H1 (cell line): ENCODE measurements at regions not wholly inside any gene's neighbourhood (a gene's known extent, or its start where the extent isn't known, plus 50 kb on each side); places are given as distances from the start of the nearest gene placed in this dataset.

Experiments used
- CTCF ChIA-PET: fragments of 300-600 bp; sonication (Branson Sonifier 250); formaldehyde crosslinking; loops from one replicate; lab custom pipeline; 2021; ENCODE audit not compliant: partially characterized antibody; lab: Charles Lee
- POLR2A ChIA-PET: fragments of 300-600 bp; sonication (Branson Sonifier 250); formaldehyde crosslinking; loops from one replicate; lab custom pipeline; 2021; ENCODE audit warnings: inconsistent platforms; ENCODE audit not compliant: partially characterized antibody; lab: Charles Lee
- DNase-seq, 2 experiments: peaks; one replicate each; pipeline versions ENCODE4 v3.0.0 to v3.0.0-alpha.2; 2010 to 2022; ENCODE audit warnings: low spot score in 2 of 2, low read depth in 1 of 2, mixed read lengths in 1 of 2
- FAIRE-seq: peaks from 2 replicates; lab custom pipeline; 2011; peaks lifted over from hg19 to GRCh38; lab: Jason Lieb, UNC
- H2AFZ ChIP-seq: 2 replicates; pipeline ENCODE4 v1.8.1; 2012; ENCODE audit warnings: low read length, inconsistent platforms
- H2AK5ac ChIP-seq: 2 replicates; pipeline ENCODE4 v1.6.1; 2013; ENCODE audit warnings: low read depth, low read length
- H2BK120ac ChIP-seq: replicated peaks from 2 replicates; pipeline ENCODE3; 2013; ENCODE audit warnings: low read depth, low read length, inconsistent platforms
- H2BK12ac ChIP-seq: 2 replicates; pipeline ENCODE4 v1.6.1; 2013; ENCODE audit warnings: low read depth, low read length
- H2BK15ac ChIP-seq: 2 replicates; pipeline ENCODE4 v1.6.1; 2013; ENCODE audit warnings: low read length
- H2BK20ac ChIP-seq: 2 replicates; pipeline ENCODE4 v1.6.1; 2013; ENCODE audit warnings: low read length
- H2BK5ac ChIP-seq: 2 replicates; pipeline ENCODE4 v1.6.1; 2013; ENCODE audit warnings: low read depth, low read length
- H3K14ac ChIP-seq: 2 replicates; pipeline ENCODE4 v1.6.1; 2013; ENCODE audit warnings: inconsistent platforms; ENCODE audit not compliant: insufficient read length
- H3K18ac ChIP-seq: 2 replicates; pipeline ENCODE4 v1.6.1; 2013; ENCODE audit warnings: low read length; ENCODE audit errors: extremely low read depth
- H3K23ac ChIP-seq: 2 replicates; pipeline ENCODE4 v1.6.1; 2013; ENCODE audit warnings: inconsistent platforms; ENCODE audit not compliant: insufficient read length
- H3K23me2 ChIP-seq: 2 replicates; pipeline ENCODE4 v1.6.1; 2013; ENCODE audit warnings: low read depth, low read length
- H3K27ac ChIP-seq: 2 replicates; pipeline ENCODE4 v1.6.1; 2011; ENCODE audit warnings: low read depth, low read length, inconsistent platforms
- H3K27me3 ChIP-seq, 4 experiments: replicated peaks in 1 of 4; 1 replicate in 1 of 4; 2 replicates in 3 of 4; pipeline versions ENCODE4 v1.6.1 to v1.8.1; 2011 to 2013; ENCODE audit warnings: low read length in 3 of 4, mild to moderate bottlenecking in 3 of 4, inconsistent platforms in 2 of 4, mixed read lengths in 2 of 4, moderate library complexity in 1 of 4; ENCODE audit not compliant: control insufficient read depth in 3 of 4, insufficient read depth in 3 of 4; ENCODE audit errors: extremely low read depth in 1 of 4
- H3K36me3 ChIP-seq, 4 experiments: 2 replicates each; pipeline versions ENCODE4 v1.6.1 to v1.8.1; 2011 to 2013; ENCODE audit warnings: mild to moderate bottlenecking in 4 of 4, low read length in 3 of 4, moderate library complexity in 2 of 4, control low read depth in 1 of 4, inconsistent platforms in 1 of 4; ENCODE audit not compliant: insufficient read depth in 4 of 4, control insufficient read depth in 2 of 4
- H3K4ac ChIP-seq: replicated peaks from 2 replicates; pipeline ENCODE3; 2013; ENCODE audit warnings: low read length, low read depth, mixed read lengths, inconsistent platforms; ENCODE audit not compliant: insufficient read length
- H3K4me1 ChIP-seq, 4 experiments: replicated peaks in 1 of 4; 1 replicate in 1 of 4; 2 replicates in 3 of 4; pipeline versions ENCODE4 v1.6.1 to v1.8.1; 2011 to 2013; ENCODE audit warnings: low read length in 3 of 4, inconsistent platforms in 2 of 4, mixed read lengths in 1 of 4; ENCODE audit not compliant: insufficient read depth in 4 of 4, control insufficient read depth in 3 of 4
- H3K4me2 ChIP-seq, 2 experiments: 2 replicates each; pipeline versions ENCODE4 v1.6.1 to v1.8.1; 2011 to 2013; ENCODE audit warnings: low read depth in 2 of 2, low read length in 2 of 2, control low read depth in 1 of 2, inconsistent platforms in 1 of 2, mild to moderate bottlenecking in 1 of 2; ENCODE audit not compliant: insufficient read depth in 1 of 2
- H3K4me3 ChIP-seq, 4 experiments: fragments of 200-600, 300-600 bp in 1 of 4; sonication (generic), shearing (Covaris generic), sonication (Bioruptor Twin) in 1 of 4; 2 replicates each; pipeline versions ENCODE4 v1.5.1 to v1.8.1; 2011 to 2016; ENCODE audit warnings: low read length in 4 of 4, low read depth in 3 of 4, control low read depth in 2 of 4, inconsistent platforms in 2 of 4, mild to moderate bottlenecking in 2 of 4, mixed read lengths in 1 of 4, moderate library complexity in 1 of 4; ENCODE audit not compliant: insufficient read depth in 2 of 4; ENCODE audit errors: extremely low read depth in 1 of 4
- H3K56ac ChIP-seq: replicated peaks from 2 replicates; pipeline ENCODE3; 2013; ENCODE audit warnings: low read depth, mild to moderate bottlenecking, mixed read lengths, low read length, inconsistent platforms; ENCODE audit not compliant: insufficient read length
- H3K79me1 ChIP-seq: 2 replicates; pipeline ENCODE4 v1.6.1; 2013; ENCODE audit warnings: low read depth, low read length, control low read depth
- H3K79me2 ChIP-seq, 2 experiments: 2 replicates each; pipeline versions ENCODE4 v1.6.1 to v1.8.1; 2012 to 2013; ENCODE audit warnings: low read length in 2 of 2, mild to moderate bottlenecking in 2 of 2, inconsistent platforms in 1 of 2; ENCODE audit not compliant: insufficient read depth in 2 of 2, control insufficient read depth in 1 of 2
- H3K9ac ChIP-seq, 4 experiments: replicated peaks in 1 of 4; 1 replicate in 1 of 4; 2 replicates in 3 of 4; pipeline versions ENCODE4 v1.6.1 to v1.8.1; 2011 to 2013; ENCODE audit warnings: low read depth in 3 of 4, low read length in 3 of 4, control low read depth in 2 of 4, mild to moderate bottlenecking in 2 of 4, moderate library complexity in 2 of 4, inconsistent platforms in 1 of 4; ENCODE audit errors: extremely low read depth in 1 of 4
- H3K9me3 ChIP-seq, 2 experiments: 2 replicates each; pipeline versions ENCODE4 v1.6.1 to v1.8.1; 2012 to 2013; ENCODE audit warnings: mild to moderate bottlenecking in 2 of 2, moderate library complexity in 2 of 2, control low read depth in 1 of 2, inconsistent platforms in 1 of 2, low read depth in 1 of 2, low read length in 1 of 2, mixed read lengths in 1 of 2; ENCODE audit not compliant: insufficient read depth in 2 of 2
- H4K20me1 ChIP-seq, 2 experiments: replicated peaks in 1 of 2; 2 replicates each; pipeline versions ENCODE3 to v1.8.1; 2011 to 2013; ENCODE audit warnings: inconsistent platforms in 2 of 2, low read length in 2 of 2, mild to moderate bottlenecking in 1 of 2; ENCODE audit not compliant: insufficient read depth in 2 of 2, control insufficient read depth in 1 of 2
- H4K5ac ChIP-seq: 2 replicates; pipeline ENCODE4 v1.6.1; 2013; ENCODE audit warnings: low read length, low read depth, mixed read lengths, inconsistent platforms; ENCODE audit not compliant: insufficient read length
- H4K8ac ChIP-seq: 2 replicates; pipeline ENCODE4 v1.8.0; 2013; ENCODE audit warnings: mild to moderate bottlenecking, moderate library complexity, low read length, inconsistent platforms; ENCODE audit not compliant: insufficient read depth; ENCODE audit errors: extremely low read depth
- H4K91ac ChIP-seq: replicated peaks from 2 replicates; pipeline ENCODE3; 2013; ENCODE audit warnings: low read length, mixed read lengths, inconsistent platforms; ENCODE audit not compliant: insufficient read length
- EZH2 ChIP-seq: fragments of 200-600 bp; sonication (generic); IDR thresholded peaks from 2 replicates; pipeline ENCODE4 v1.7.1; 2012; ENCODE audit warnings: low read depth, mild to moderate bottlenecking, moderate library complexity, low read length, inconsistent platforms; ENCODE audit not compliant: severe bottlenecking
- RAD21 ChIP-seq, 2 experiments: IDR thresholded peaks in 1 of 2; conservative IDR thresholded peaks in 1 of 2; 2 replicates each; pipeline ENCODE4 v1.6.1; 2011; ENCODE audit warnings: low read depth in 2 of 2, low read length in 2 of 2, improper control_type of control experiment in 1 of 2, inconsistent platforms in 1 of 2, mild to moderate bottlenecking in 1 of 2, moderate library complexity in 1 of 2
- WGBS, 2 experiments: shearing (Covaris generic) in 1 of 2; methylation state at CpG; one replicate each; pipeline versions ENCODE4 v1.1.6 to v1.1.7; 2013 to 2015; ENCODE audit warnings: low lambda C conversion rate in 2 of 2, mixed read lengths in 2 of 2, inconsistent platforms in 1 of 2, low coverage in 1 of 2, missing lambda C conversion rate in 1 of 2; ENCODE audit not compliant: insufficient replicate concordance in 2 of 2, insufficient coverage in 1 of 2, insufficient read length in 1 of 2; ENCODE audit errors: extremely low coverage in 1 of 2, missing lambda C conversion rate in 1 of 2; 5-methylcytosine and 5-hydroxymethylcytosine counted together

DNA sequence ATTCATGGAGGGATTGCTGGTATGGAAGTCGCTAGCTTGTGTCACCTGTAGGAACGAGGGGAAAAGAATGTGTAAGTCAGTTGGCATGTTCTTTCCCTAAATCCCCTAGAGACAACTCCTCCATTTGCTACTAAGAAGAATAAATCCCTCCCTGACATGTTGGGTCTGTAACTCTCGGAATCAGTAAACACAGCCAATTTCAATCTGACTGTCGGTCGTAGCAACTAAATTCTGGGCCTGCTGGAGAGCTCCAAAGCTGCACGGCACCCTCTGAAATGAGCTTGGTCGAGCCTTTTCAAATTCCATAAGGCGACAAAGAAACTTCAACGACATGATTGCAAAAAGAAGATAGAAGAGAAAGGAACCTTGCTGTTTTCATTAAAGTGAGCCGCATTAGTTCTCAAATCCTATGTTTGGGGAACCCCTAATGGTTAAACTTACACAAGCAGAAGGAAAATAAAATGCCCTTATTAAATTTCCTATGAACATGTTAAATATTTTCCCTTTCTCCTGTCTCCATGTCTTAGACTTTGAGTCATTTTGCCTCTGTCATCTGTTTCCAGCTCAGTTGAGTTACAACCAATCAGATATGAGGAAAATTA is 735.8 kb upstream of the WWC1 start:
- Histone ChIP-seq H2BK12ac (no peak overlapping the region), H3K36me3 (no peaks in the 10 kb centered on the region), H3K4me1 (peaks cover 0 to 4% (median under 1%) of the 10 kb centered on the region in 4 experiments; a peak in 2 of 7 replicates), H4K91ac (no peak overlapping the region), H2BK120ac (no peak overlapping the region), H4K20me1 (no peaks in the 10 kb centered on the region), H4K5ac (no peak overlapping the region), H3K14ac (no peak overlapping the region), H3K27ac (no peak overlapping the region), H3K27me3 (no peaks in the 10 kb centered on the region), H3K23ac (no peak overlapping the region), H3K18ac (no peak overlapping the region), H3K9ac (no peak overlapping the region), H3K4me2 (no peak overlapping the region), H3K4me3 (no peak overlapping the region), H2BK5ac (no peak overlapping the region), H2AK5ac (no peak overlapping the region), H3K79me2 (no peaks in the 10 kb centered on the region), H3K56ac (no peak overlapping the region), H3K9me3 (peaks cover 0 to 9% of the 10 kb centered on the region in 2 experiments; a peak in 2 of 4 replicates), H4K8ac (no peak overlapping the region), H3K23me2 (no peaks in the 10 kb centered on the region), H3K79me1 (no peaks in the 10 kb centered on the region), H3K4ac (no peak overlapping the region), H2BK20ac (no peak overlapping the region), H2BK15ac (no peak overlapping the region), H2AFZ (peak overlapping the region; percentile 8; the same call in 1 of the 2 replicates)
- POLR2A ChIA-PET = interaction anchor here (0.6 to 1.6 kb wide), 3 partner anchors 24 to 577 kb away, joined by 3 to 4 read pairs (median 3); partner anchors contain the start of gene TENM2
- WGBS, 2 experiments = 69% methylated on average over 10 of the region's 10 CpGs; no CpG with 5 or more reads in 1 of the 2 experiments
- TF ChIP-seq EZH2 (no peak), RAD21 (IDR thresholded peaks at IDR 0.05 in 1 of 2, conservative IDR thresholded peaks at IDR 0.05 in 1 of 2; ENCODE audit: low read depth in 2 of 2, low read length in 2 of 2) (peak; percentile 50 to 51)
- DNase-seq (no peak), FAIRE-seq (peak; percentile 52)
- CTCF ChIA-PET = interaction anchor here (0.6 to 2.7 kb wide), 9 partner anchors 10 to 506 kb away, joined by 3 to 13 read pairs (median 3); no protein-coding TSS in a partner anchor
